ENCODE measurements at regions not wholly inside any gene's neighbourhood (a gene's known extent, or its start where the extent isn't known, plus 50 kb on each side); places are given as distances from the start of the nearest gene placed in this dataset.

DNA sequence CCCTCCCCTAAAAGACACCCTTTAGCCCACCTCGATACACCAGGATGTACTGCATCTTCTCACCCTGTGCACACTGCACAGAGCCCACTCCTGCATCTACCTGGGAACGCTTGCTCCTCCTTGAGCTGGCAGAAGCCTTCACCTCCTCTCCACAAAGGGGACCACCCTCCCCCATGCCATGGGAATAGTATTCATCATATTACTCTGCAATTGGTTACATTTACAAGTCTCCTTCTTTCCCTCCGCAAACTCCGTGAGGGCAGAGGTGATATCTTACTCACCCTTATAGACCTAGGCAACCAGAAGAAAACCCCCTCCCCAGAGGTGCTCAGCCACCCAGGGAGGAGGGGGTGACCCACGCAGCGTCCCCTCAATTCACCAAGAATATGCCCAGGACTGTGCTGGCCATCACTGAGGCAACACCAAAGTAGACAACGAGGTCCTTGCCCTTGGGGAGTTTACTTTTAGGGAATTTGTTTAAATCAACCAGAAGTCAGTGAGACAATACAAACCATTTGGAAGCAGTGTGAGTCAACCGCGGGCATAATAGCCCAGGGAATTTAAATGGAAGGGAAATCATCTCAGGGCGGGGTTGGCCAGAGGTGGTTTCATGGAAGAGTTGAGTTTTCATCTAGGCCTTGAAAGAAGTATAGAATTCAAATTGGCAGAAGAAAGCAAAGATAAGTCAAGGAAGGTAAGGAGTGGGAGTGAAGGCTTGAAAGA, 214.5 kb downstream of the BARX2 start:
- no peak overlapping the region for H3K4me3 ChIP-seq (ENCODE audit: low read depth, low read length)
- no peak for TF ChIP-seq CTCF (IDR thresholded peaks at IDR 0.05; ENCODE audit: control insufficient read depth, extremely low read depth, insufficient read depth)

DNA sequence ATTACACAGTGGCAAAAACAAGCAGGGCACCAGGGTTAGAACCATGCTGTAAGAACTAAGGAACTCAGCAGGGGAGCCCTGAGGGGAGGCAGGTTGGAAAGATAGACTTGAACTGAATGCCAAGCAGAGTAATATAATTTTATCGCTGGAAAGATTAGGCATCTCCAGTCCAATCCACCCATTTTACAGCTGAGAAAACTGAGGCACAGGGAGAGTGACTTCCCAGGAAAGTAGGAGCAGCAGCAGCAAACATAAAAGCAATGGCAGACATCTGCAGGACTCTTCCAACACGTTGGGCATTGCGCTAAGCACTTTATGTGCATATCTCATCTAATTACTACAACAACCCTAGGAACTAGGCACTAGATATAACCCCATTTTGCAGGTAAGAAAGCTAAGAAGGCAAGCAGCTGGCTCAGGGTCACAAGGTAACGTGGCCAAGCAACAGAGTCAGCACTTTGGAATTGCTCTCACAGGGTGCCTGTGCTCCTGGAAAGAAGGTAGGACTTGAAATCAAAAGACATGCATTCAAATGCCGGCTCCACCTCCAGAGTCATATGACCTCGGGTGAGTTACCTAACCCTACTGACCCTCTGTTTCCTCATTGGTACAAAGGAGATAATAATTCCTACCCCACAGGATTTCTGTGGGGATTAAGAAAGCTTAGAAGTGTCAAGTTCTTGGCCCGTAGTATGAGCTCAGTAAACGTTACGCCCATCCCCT, 215.3 kb downstream of the BARX2 start:
- H3K4me3 ChIP-seq (ENCODE audit: low read depth, low read length) = no peak overlapping the region
- no peak for TF ChIP-seq CTCF (IDR thresholded peaks at IDR 0.05; ENCODE audit: control insufficient read depth, extremely low read depth, insufficient read depth)
- no peak for DNase-seq (ENCODE audit: low read depth)

More for the DNA sequence above, 214.5 kb downstream of the BARX2 start:
- no peak for DNase-seq (ENCODE audit: low read depth)

DNA sequence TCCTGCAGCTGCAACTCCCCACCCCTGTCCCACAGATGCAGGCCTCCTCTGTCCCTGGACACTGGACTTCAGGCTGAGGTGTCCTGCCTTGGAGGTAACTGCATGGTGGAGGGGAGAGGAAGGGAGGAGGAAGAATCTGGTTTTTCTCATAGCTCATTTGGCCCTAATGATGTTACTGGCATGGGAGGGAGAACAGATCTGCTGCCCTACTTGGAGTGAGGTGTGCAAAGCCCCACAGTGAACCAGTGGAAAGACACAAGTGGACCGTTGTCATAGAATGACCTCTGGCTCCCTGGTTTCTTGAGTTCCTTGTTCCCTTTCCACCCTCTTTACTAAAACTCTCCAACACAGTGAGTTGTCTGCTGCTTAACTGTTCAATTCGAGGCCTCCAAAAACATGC, 215.9 kb downstream of the BARX2 start:
- no peak for DNase-seq (ENCODE audit: low read depth)
- no peak for TF ChIP-seq CTCF (IDR thresholded peaks at IDR 0.05; ENCODE audit: control insufficient read depth, extremely low read depth, insufficient read depth)
- H3K4me3 ChIP-seq (ENCODE audit: low read depth, low read length) = no peak overlapping the region

DNA sequence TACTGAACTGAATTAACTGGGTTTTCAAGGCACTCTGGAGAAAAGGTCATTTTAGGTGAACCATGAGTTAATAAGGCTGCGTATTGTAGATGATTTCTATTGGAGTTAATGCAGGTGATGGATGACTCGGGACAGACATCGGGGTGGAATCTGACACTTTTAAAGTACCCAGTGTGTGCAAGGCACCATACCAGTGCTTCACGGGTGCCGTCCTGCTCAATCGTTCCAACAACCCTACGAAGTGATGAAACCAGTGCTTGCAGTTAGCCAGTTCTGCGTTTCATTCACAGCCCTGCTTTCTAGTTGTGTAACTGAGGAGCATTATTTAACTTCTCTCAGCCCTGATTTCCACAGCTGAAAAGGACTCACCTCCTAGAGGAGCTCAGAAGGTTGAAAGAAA, 216.5 kb downstream of the BARX2 start:
- H3K4me3 ChIP-seq (ENCODE audit: low read depth, low read length) = no peak overlapping the region
- DNase-seq (ENCODE audit: low read depth) = no peak
- TF ChIP-seq CTCF (IDR thresholded peaks at IDR 0.05; ENCODE audit: control insufficient read depth, extremely low read depth, insufficient read depth) = no peak

DNA sequence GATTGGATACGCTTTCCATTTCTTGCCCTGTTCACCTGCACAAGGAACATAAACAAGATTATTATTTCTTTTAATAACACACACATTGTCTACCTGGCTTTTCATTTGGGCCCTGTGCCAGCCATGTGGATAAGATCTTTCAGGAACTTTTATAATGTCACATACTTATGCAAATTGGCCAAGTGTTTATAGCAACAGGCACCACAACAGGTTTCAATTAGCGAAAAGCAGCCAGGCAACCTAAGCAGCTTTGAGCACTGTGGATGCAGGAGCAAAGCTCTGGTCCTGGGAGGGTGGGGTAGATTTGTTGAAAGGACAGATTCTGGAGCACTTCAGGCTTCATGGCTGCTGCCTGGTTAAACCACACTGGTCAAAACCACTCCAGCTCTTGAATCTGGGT, 217.4 kb downstream of the BARX2 start:
- no peak for TF ChIP-seq CTCF (IDR thresholded peaks at IDR 0.05; ENCODE audit: control insufficient read depth, extremely low read depth, insufficient read depth)
- peak; percentile 82 for DNase-seq (ENCODE audit: low read depth)
- H3K4me3 ChIP-seq (ENCODE audit: low read depth, low read length) = no peak overlapping the region

GRCh38 chr11:129595038-129595962, 219.7 kb downstream of the BARX2 start:
- no peak overlapping the region for H3K4me3 ChIP-seq (ENCODE audit: low read depth, low read length)
- DNase-seq (ENCODE audit: low read depth) = no peak
- no peak for TF ChIP-seq CTCF (IDR thresholded peaks at IDR 0.05; ENCODE audit: control insufficient read depth, extremely low read depth, insufficient read depth)
